Heart left ventricle (tissue), 13 donors: ENCODE measurements at regions not wholly inside any gene's neighbourhood (a gene's known extent, or its start where the extent isn't known, plus 50 kb on each side); places are given as distances from the start of the nearest gene placed in this dataset.

Experiments used
- POLR2A ChIP-seq, 2 donors: fragments of 450-650 bp; IDR thresholded peaks; one replicate each; pipeline ENCODE4 v1.6.1; 2017; ENCODE audit warnings: antibody characterized with exemption in 2 of 2, mild to moderate bottlenecking in 2 of 2, moderate library complexity in 2 of 2
- TF ChIP-seq, protein P1 (sequence below), 12 donors: fragments of 200-600 bp; sonication (generic) in 4 of 12; IDR thresholded peaks; one replicate each; pipeline versions ENCODE4 v1.5.0 to v1.8.0; 2018 to 2022; ENCODE audit warnings: antibody characterized with exemption in 12 of 12, mild to moderate bottlenecking in 5 of 12
- donor health status: ischemic (EF 13 %, LVEDD 7.1; RV severe dilation, severe dysfunction).
- donor health status: DM: no; HTN: yes; CAD: no.
- donor health status: DM: no; HTN: no; CAD: no.
- donor health status: ischemic (EF 25% LVEDD 6.9; RV normal size, moderate dysfunction).
- donor health status: ischemic (EF 25% LVEDD 5.7; RV mildly dilated, moderate dysfunction).
- donor health status: ischemic (EF 35%, LVEDD 5.7; RV mildly dilated, moderate dysfunction).
- donor health status: nonischemic (EF 11% LVEDD 7.7; RV severe dilation, severe dysfunction).
- donor health status: DM: yes; HTN: yes; CAD: no.
- donor health status: PGD.
- donor health status: ischemic (EF 29% LVEDD 5.4; RV normal size, mild dysfunction).
- donor health status: nonischemic (EF 23%, LVEDD 6.1; RV moderate dilation, normal function).

DNA sequence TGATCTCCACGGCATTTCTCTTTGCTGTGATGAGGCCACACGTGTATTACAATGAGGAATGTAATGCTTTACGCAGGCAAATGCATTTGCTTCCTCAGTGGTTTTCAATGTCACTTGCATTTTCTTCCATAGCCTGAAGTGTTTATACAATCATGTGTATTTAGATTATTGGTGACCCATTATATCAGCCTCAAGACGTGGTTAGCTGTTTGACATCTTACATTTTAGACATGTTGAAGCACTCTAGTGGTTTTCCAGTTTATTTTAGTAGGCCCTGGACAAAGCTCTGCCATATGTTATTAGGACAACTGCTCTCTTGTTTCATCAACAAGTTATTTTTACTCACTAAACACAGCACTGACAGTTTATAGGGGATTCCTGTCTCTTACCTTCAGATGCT lies 200.4 kb downstream of the UTRN start:
- TF ChIP-seq POLR2A (IDR thresholded peaks at IDR 0.05), result no peak
- TF ChIP-seq, protein P1, sequence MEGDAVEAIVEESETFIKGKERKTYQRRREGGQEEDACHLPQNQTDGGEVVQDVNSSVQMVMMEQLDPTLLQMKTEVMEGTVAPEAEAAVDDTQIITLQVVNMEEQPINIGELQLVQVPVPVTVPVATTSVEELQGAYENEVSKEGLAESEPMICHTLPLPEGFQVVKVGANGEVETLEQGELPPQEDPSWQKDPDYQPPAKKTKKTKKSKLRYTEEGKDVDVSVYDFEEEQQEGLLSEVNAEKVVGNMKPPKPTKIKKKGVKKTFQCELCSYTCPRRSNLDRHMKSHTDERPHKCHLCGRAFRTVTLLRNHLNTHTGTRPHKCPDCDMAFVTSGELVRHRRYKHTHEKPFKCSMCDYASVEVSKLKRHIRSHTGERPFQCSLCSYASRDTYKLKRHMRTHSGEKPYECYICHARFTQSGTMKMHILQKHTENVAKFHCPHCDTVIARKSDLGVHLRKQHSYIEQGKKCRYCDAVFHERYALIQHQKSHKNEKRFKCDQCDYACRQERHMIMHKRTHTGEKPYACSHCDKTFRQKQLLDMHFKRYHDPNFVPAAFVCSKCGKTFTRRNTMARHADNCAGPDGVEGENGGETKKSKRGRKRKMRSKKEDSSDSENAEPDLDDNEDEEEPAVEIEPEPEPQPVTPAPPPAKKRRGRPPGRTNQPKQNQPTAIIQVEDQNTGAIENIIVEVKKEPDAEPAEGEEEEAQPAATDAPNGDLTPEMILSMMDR (IDR thresholded peaks at IDR 0.05), result no peak
